DOHH2 (cell line): ENCODE measurements at regions not wholly inside any gene's neighbourhood (a gene's known extent, or its start where the extent isn't known, plus 50 kb on each side); places are given as distances from the start of the nearest gene placed in this dataset.

Experiments
- H3F3A ChIP-seq: fragments of 200-600 bp; sonication (generic), shearing (Covaris generic); 2 replicates; pipeline ENCODE4 v1.6.0; 2016; ENCODE audit warnings: antibody characterized with exemption, mild to moderate bottlenecking; ENCODE audit not compliant: control insufficient read depth, insufficient read depth
- H3K27ac ChIP-seq: fragments of 200-600 bp; sonication (generic); 2 replicates; pipeline ENCODE4 v1.5.1; 2014; ENCODE audit warnings: low read depth, mild to moderate bottlenecking, low read length, moderate library complexity
- H3K27me3 ChIP-seq: fragments of 200-600 bp; sonication (generic); 2 replicates; pipeline ENCODE4 v1.6.1; 2014; ENCODE audit warnings: mild to moderate bottlenecking, low read length, mixed read lengths; ENCODE audit not compliant: control insufficient read depth
- H3K36me3 ChIP-seq: fragments of 200-600 bp; sonication (generic); 2 replicates; pipeline ENCODE4 v1.6.1; 2014; ENCODE audit warnings: mild to moderate bottlenecking, low read length, moderate library complexity, mixed read lengths; ENCODE audit not compliant: control insufficient read depth
- H3K4me1 ChIP-seq: fragments of 200-600 bp; sonication (generic); 2 replicates; pipeline ENCODE4 v1.6.1; 2014; ENCODE audit warnings: mild to moderate bottlenecking, low read length, mixed read lengths; ENCODE audit not compliant: control insufficient read depth
- H3K4me2 ChIP-seq: fragments of 200-600 bp; sonication (generic); 2 replicates; pipeline ENCODE4 v1.6.0; 2014; ENCODE audit warnings: mild to moderate bottlenecking, low read length, moderate library complexity
- H3K4me3 ChIP-seq: fragments of 200-600 bp; sonication (generic); 2 replicates; pipeline ENCODE4 v1.5.1; 2014; ENCODE audit warnings: mild to moderate bottlenecking, low read length, mixed read lengths
- H3K79me2 ChIP-seq: fragments of 200-600 bp; sonication (generic); 2 replicates; pipeline ENCODE4 v1.6.1; 2014; ENCODE audit warnings: mild to moderate bottlenecking, low read length, mixed read lengths; ENCODE audit not compliant: control insufficient read depth
- H3K9me2 ChIP-seq: fragments of 200-600 bp; sonication (generic); replicated peaks from 2 replicates; pipeline ENCODE4 v1.6.1; 2014; ENCODE audit warnings: mild to moderate bottlenecking, low read length, mixed read lengths; ENCODE audit not compliant: control insufficient read depth
- H3K9me3 ChIP-seq: fragments of 200-600 bp; sonication (generic); 2 replicates; pipeline ENCODE4 v1.6.1; 2014; ENCODE audit warnings: antibody characterized with exemption, low read length, mixed read lengths; ENCODE audit not compliant: control insufficient read depth, insufficient read depth
- H4K20me1 ChIP-seq: fragments of 200-600 bp; sonication (generic); 2 replicates; pipeline ENCODE4 v1.6.0; 2014; ENCODE audit warnings: low read depth, mild to moderate bottlenecking, antibody characterized with exemption, low read length, moderate library complexity; ENCODE audit not compliant: control insufficient read depth, insufficient read depth
- EZH2phosphoT487 ChIP-seq: fragments of 200-600 bp; sonication (generic); IDR thresholded peaks from 2 replicates; pipeline ENCODE4 v1.6.1; 2017; ENCODE audit warnings: borderline replicate concordance, mild to moderate bottlenecking, antibody characterized with exemption, low read length, moderate library complexity, mixed read lengths
- TF ChIP-seq, protein P1 (sequence below): fragments of 200-600 bp; sonication (generic); IDR thresholded peaks from one replicate; pipeline ENCODE4 v1.5.1; 2014; ENCODE audit warnings: antibody characterized with exemption, mild to moderate bottlenecking, low read depth, low read length; ENCODE audit not compliant: poor library complexity, severe bottlenecking

DNA sequence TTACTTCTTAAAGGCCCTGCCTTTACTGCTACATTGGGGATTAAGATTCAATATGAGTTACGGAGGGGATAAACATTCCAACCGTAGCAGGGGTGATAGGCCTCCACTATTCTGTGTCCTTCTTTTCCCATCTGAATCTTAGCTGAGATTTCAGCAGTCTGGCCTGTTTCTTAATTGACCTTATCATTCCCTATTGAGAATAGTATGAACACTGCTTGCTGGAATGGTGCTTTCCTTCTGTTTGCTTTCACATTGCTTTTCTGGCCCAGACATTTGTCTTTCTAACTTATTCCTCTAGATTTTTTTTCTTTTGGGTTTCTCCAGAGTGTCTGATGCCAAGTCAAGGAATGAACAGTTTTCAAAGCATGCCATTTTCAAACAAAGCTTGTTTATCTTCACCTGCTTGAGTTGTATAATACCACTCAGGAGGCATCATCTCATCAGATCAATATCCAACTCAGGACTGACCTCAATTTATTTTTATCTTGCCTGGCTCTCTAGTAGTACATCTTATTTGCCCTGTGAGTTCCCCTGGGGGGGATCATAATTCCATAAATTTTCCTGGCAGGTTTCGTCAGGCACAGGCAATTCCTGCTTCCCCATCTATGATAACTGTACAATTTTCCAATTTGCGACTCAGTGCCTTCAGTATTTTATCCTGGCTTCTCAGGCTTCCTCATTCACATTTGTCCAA lies 161.1 kb upstream of the STT3B start:
- Histone ChIP-seq H3K27ac (no peak overlapping the region), H3K9me2 (no peaks in the 10 kb centered on the region), H3K79me2 (no peaks in the 10 kb centered on the region), H3K4me3 (no peak overlapping the region), H3K27me3 (0 out of 2 replicates have a peak, but pooled peaks cover 3% of the 10 kb centered on the region), H3K9me3 (no peaks in the 10 kb centered on the region), H4K20me1 (no peaks in the 10 kb centered on the region), H3F3A (no peaks in the 10 kb centered on the region), H3K4me2 (no peak overlapping the region), H3K4me1 (no peaks in the 10 kb centered on the region), H3K36me3 (no peaks in the 10 kb centered on the region)
- TF ChIP-seq, protein P1, sequence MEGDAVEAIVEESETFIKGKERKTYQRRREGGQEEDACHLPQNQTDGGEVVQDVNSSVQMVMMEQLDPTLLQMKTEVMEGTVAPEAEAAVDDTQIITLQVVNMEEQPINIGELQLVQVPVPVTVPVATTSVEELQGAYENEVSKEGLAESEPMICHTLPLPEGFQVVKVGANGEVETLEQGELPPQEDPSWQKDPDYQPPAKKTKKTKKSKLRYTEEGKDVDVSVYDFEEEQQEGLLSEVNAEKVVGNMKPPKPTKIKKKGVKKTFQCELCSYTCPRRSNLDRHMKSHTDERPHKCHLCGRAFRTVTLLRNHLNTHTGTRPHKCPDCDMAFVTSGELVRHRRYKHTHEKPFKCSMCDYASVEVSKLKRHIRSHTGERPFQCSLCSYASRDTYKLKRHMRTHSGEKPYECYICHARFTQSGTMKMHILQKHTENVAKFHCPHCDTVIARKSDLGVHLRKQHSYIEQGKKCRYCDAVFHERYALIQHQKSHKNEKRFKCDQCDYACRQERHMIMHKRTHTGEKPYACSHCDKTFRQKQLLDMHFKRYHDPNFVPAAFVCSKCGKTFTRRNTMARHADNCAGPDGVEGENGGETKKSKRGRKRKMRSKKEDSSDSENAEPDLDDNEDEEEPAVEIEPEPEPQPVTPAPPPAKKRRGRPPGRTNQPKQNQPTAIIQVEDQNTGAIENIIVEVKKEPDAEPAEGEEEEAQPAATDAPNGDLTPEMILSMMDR: no peak
- no peak for TF ChIP-seq EZH2phosphoT487

GRCh38 chr3:31373681-31374080 lies 159.0 kb upstream of the STT3B start:
- Histone ChIP-seq H3K27ac (no peak overlapping the region), H3K36me3 (no peaks in the 10 kb centered on the region), H4K20me1 (no peaks in the 10 kb centered on the region), H3K79me2 (no peaks in the 10 kb centered on the region), H3K27me3 (0 out of 2 replicates have a peak, but pooled peaks cover 3% of the 10 kb centered on the region), H3K9me2 (no peaks in the 10 kb centered on the region), H3K9me3 (no peaks in the 10 kb centered on the region), H3F3A (no peaks in the 10 kb centered on the region), H3K4me2 (no peak overlapping the region), H3K4me3 (no peak overlapping the region), H3K4me1 (no peaks in the 10 kb centered on the region)
- no peak for TF ChIP-seq EZH2phosphoT487
- TF ChIP-seq, protein P1: no peak

GRCh38 chr3:31377045-31377642 lies 155.6 kb upstream of the STT3B start:
- Histone ChIP-seq H3K27ac (no peak overlapping the region), H3K79me2 (no peaks in the 10 kb centered on the region), H3F3A (no peaks in the 10 kb centered on the region), H3K36me3 (no peaks in the 10 kb centered on the region), H3K4me2 (no peak overlapping the region), H3K9me2 (no peaks in the 10 kb centered on the region), H3K9me3 (no peaks in the 10 kb centered on the region), H4K20me1 (no peaks in the 10 kb centered on the region), H3K4me3 (no peak overlapping the region), H3K27me3 (0 out of 2 replicates have a peak, but pooled peaks cover under 1% of the 10 kb centered on the region), H3K4me1 (no peaks in the 10 kb centered on the region)
- TF ChIP-seq, protein P1: no peak
- no peak for TF ChIP-seq EZH2phosphoT487
